ENCODE measurements at regions not wholly inside any gene's neighbourhood (a gene's known extent, or its start where the extent isn't known, plus 50 kb on each side); places are given as distances from the start of the nearest gene placed in this dataset.

- DNase-seq: no peak
Observed at GRCh38 chr4:171629182-171629581, 184.0 kb upstream of the GALNTL6 start.

DNA sequence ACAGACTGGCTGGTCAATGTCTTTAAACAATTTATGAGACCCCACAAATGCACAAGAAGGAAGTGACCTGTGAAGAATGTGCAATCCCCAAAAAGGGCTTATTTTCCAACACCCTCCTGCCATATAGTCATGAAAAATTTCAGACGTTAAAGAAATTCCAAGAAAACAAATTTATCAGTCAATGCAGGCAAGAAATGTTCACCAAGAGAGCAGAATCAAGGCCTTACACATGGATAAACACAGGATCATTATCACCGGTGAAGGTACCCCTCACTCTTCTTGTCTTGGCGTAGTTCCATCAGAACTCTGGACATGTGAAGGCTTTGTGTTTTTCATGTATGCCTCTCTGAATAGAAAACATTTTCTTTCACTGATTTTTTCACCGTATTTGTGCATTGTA, 186.7 kb upstream of the GALNTL6 start:
- DNase-seq: no peak

DNA sequence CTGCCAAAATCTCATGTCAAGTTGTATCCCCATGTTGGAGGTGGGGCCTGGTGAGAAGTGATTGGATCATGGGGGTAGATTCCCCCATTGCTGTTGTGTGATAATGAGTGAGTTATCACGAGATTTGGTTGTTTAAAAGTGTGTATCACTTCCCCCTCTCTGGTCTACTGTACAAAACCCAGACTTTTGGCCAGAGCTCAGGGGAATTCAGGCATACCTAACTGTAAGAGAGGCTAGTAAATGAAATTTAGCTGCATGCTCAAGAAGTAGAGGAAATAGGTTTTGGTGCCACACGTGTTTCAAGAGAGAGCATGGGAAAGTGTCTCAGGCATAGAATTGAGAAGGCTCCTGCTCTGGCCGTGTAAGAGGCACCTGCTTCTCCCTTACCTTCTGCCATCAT, 190.5 kb upstream of the GALNTL6 start:
- DNase-seq: no peak

DNA sequence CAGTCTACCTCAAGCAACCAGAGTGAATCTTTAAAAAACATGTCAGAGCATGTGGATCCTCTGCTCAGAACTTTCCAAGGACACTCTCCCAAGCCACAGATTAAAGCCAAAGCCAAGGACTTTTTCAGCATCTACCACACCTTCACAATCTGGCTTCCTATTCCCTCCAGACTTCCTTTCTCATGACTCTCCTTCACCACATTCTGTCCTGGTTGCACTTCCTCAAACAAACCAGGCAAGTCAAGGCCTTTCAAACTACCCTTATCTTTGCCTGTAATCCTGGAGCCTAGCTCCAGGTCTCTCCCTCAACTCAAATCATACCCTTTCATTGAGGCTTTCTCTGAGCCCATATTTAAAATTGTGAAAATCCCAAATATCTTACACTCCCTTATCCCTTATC, 191.6 kb upstream of the GALNTL6 start:
- DNase-seq: no peak

DNA sequence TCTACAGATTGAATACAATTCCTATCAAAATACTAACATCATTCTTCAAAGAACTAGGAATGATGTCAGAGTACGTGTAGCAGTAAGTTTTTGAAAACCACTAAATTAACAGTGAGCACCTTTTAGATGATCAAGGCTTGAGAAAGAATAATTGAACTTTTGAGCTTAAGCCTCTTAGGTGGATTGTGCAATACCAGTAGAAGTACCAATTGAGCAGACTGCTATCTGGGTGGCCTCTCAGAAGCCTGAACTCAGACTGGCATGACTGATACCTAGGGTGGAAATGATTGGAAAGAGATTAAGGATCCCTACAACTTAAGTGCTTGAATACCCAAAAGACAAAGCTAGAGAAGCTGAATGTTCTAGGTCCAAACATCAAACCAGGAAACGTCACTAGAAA, 200.3 kb upstream of the GALNTL6 start:
- DNase-seq: no peak

DNA sequence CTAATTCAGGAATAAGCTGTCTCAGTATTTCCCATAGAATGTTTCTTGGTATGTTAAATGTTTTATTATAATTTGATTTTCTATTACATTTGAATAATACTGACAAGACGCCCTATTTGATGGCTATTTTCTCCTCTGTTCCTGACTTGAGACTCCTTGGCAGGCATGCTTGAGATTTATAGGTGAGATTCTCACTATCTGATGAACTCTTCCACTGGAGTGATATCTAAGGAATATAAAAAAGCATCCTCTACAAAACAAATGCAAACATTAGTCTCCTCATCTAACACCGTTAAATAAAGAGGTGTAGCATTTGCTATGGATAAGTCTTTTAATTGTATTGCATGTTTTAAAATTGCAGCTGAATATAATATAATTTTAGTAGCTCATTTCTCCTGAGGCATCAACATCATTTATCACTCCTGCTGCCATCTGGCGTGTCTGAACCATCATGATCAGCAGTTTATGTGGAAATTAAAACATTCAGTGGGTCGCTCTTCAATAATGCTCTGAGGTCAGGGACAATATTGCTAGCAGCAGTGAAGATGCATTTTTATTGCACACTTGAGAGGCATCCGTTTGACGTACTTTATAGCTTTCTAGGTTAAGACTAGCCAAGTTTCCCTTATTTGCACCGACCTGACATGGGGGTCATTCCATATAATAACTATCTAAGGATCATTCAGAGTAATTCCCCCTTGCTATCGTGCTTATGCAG, 210.4 kb upstream of the GALNTL6 start:
- no peak for DNase-seq

DNA sequence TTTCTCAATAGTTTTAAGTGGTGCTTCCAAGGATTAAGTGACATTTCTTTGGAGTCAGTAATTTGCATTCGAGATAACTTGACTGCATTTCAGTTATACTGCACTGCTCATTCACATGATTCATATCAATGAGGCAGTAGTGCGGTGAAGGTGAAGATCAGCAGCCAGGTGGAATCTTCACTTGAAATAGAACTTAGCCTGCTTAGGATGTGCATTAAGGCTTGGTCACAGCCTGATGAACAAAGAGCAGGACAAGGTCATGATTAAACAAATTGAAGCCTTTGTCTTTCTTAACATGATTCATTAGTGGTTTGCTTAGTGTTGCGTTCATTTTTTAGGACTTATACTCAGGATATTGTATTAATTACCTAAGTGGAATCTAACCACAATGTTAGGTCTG, 212.1 kb upstream of the GALNTL6 start:
- DNase-seq: no peak

- no peak for DNase-seq
Observed at GRCh38 chr4:171599628-171600027, 213.6 kb upstream of the GALNTL6 start.

GRCh38 chr4:171594293-171594692, 218.9 kb upstream of the GALNTL6 start:
- DNase-seq: no peak

- DNase-seq: no peak
Observed at GRCh38 chr4:171590716-171591115, 222.5 kb upstream of the GALNTL6 start.

GRCh38 chr4:171588764-171589163, 224.4 kb upstream of the GALNTL6 start:
- no peak for DNase-seq

GRCh38 chr4:171588051-171588545, 225.1 kb upstream of the GALNTL6 start:
- no peak for DNase-seq

GRCh38 chr4:171583790-171584189, 229.4 kb upstream of the GALNTL6 start:
- DNase-seq: no peak

DNA sequence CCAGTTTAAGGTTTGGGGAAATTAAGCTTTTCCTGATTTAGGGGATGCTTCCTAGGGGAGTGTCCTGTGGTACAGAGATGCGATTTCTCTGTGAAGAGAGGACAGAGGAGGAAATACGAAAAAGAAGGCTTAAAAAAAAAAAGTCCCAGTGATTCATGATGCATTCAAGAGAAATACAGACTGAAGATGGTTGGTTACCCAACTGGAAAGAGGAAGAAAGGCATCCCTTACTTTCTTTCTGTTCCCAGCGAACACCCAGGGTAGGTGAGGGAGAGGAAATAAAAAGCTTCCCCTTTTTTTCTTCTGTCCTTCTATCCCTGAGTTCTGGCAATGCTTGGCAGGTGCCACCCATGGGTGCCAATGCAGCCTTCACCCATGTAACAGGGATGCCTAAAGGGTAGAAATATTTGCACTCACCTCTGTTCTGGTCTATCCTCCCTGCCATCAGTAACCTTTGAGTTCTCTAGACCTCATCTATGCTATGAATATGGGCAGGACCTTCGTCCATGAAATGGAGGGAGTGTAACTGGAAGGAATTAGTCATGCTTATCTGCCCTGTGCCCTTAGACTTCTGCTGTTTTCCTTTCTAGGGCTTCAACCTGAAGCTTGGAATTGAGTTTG, 230.1 kb upstream of the GALNTL6 start:
- no peak for DNase-seq

DNA sequence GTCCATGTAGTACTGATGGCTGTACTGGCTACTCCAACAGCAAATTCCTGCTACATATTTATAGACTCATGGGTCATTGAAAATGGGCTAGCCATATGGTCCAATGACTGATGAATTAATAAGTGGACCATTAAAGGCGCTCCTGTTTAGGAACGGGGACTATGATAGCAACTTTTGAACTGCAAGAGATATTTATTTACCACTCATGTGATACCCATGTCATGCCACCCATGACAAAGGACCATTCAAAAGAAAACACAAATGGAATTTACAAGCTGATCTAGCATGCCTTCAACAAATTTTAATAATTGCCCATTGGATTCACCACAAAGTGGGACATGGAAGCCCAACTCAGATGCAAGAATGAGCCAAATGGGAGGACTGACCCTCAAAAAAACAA, 240.0 kb upstream of the GALNTL6 start:
- no peak for DNase-seq

DNA sequence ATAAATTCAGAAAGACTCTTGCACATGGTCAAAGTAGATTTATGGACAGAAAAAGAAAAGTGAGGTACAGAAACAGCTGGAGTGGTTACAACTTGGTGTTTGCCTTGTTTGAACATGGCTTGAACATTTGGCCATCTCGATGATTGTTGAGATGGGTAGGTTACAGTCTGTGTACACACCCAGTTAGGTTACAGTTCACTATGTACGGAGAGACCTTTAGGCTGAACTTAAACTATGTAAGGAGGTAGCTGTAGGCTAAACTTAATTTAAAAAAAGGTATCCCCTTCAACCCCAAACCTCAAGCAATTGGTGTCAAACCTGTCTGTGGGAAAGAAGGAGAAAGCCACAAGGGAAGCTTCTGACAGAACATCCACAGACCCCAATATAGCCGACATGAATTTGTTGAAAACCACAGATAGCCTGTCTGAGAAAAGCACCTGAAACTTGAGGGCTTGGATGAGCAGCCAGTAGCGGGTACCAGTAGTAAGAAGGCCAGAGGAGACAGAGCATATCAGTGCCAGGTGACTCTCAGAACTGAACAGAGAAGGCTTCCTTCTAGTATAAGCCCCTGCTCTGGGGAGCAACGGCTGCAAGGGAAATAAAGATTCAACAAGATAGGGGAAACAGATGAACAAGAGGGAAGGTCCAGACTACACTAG, 247.9 kb upstream of the GALNTL6 start:
- DNase-seq: no peak

DNA sequence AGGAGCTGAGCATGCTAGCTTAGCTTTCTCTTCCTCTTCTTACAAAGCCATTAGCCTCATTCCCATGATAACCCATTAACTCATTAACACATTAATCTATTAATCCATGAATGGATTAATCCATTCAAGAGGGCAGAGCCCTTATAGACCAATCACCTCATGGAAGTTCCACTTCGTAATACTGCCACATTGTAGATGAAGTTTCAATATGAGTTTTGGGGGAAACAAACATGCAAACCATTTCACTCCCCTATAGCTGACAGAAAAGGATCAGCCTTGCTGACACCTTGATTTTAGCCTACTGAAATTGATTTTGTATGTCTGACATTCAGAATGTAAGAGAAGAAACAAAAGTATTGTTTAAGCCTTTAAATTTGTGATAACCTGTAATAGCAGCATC, 251.8 kb upstream of the GALNTL6 start:
- no peak for DNase-seq

DNA sequence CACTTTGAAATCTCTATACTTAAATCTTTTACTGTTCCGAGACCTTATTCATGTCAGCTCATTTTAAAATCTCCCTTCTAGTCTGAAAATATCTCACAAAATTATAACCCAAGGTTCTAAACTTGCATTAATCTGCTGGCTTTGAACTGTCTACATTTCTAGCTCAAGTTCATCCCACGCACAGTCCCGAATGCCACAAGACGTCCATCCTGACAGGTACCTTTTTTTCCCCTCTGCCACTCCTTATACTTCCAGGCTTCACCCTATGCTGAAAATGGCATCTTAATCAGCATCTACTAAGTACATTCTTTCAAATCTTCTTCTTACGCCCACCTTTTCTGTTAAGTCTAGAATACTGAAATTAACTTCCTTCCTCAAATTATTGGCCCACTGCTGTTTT, 259.2 kb upstream of the GALNTL6 start:
- DNase-seq: no peak

DNA sequence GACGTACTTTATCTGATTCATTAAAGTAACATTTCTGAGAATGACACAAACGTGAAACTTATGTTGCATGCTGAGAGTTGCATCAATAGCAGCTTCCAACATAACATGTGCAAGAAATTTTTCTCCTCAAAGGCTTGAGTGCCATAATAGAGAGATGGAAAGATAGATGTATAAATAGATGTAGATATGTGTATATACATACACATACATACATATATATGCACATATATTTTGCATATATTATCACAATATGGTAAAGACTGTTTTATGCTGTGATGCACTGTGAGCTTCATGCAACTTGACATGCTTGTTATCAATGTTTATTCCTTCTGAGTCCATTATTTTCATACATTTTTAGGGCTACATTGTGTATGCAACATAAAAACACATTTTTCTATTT, 270.6 kb upstream of the GALNTL6 start:
- DNase-seq: no peak

- no peak for DNase-seq
Observed at GRCh38 chr4:171538601-171539100, 274.6 kb upstream of the GALNTL6 start.

- no peak for DNase-seq
Observed at GRCh38 chr4:171534391-171534790, 278.8 kb upstream of the GALNTL6 start.

- no peak for DNase-seq
Observed at GRCh38 chr4:171532968-171533367, 280.2 kb upstream of the GALNTL6 start.

- no peak for DNase-seq
Observed at GRCh38 chr4:171524903-171525302, 288.3 kb upstream of the GALNTL6 start.

GRCh38 chr4:171521726-171522125, 291.5 kb upstream of the GALNTL6 start:
- no peak for DNase-seq
